BLaER1 treated with 17β-estradiol and CSF1 and Interleukin-3, amounts not matched to agents 10 nM and 100 nM (cell line): ENCODE measurements at regions not wholly inside any gene's neighbourhood (a gene's known extent, or its start where the extent isn't known, plus 50 kb on each side); places are given as distances from the start of the nearest gene placed in this dataset.

Experiments used
- H3K27ac ChIP-seq, 11 experiments: shearing (Covaris generic); formaldehyde crosslinking; 2 replicates each; pipeline ENCODE4 v1.8.1; 2022
- H3K27me3 ChIP-seq, 11 experiments: shearing (Covaris generic); formaldehyde crosslinking; 2 replicates each; pipeline ENCODE4 v1.8.1; 2022
- H3K36me3 ChIP-seq, 11 experiments: shearing (Covaris generic); formaldehyde crosslinking; 2 replicates each; pipeline ENCODE4 v1.8.1; 2022
- H3K4me1 ChIP-seq, 10 experiments: shearing (Covaris generic); formaldehyde crosslinking; 2 replicates each; pipeline ENCODE4 v1.8.1; 2022
- H3K4me2 ChIP-seq, 11 experiments: shearing (Covaris generic); formaldehyde crosslinking; 2 replicates each; pipeline ENCODE4 v1.8.1; 2022
- H3K4me3 ChIP-seq, 10 experiments: shearing (Covaris generic); formaldehyde crosslinking; 2 replicates each; pipeline ENCODE4 v1.8.1; 2022
- H3K9ac ChIP-seq, 11 experiments: shearing (Covaris generic); formaldehyde crosslinking; 2 replicates each; pipeline ENCODE4 v1.8.1; 2022
- H3K9me3 ChIP-seq, 11 experiments: shearing (Covaris generic); formaldehyde crosslinking; replicated peaks in 1 of 11; 2 replicates each; pipeline ENCODE4 v1.8.1; 2022
- H4K20me1 ChIP-seq, 11 experiments: shearing (Covaris generic); formaldehyde crosslinking; 2 replicates each; pipeline ENCODE4 v1.8.1; 2022
- Cebpa-rat ChIP-seq, 11 experiments: shearing (Covaris generic); IDR thresholded peaks; 2 replicates each; pipeline ENCODE4 v1.8.1; 2022

GRCh38 chr6:50467931-50468330, 245.4 kb upstream of the TFAP2D start:
- no peak for TF ChIP-seq Cebpa-rat (IDR thresholded peaks at IDR 0.05)
- no peak overlapping the region for H3K27ac ChIP-seq

GRCh38 chr6:50471041-50471440, 242.3 kb upstream of the TFAP2D start:
- Histone ChIP-seq H3K4me3 (no peak overlapping the region), H3K4me1 (no peaks in the 10 kb centered on the region), H3K4me2 (no peak overlapping the region), H3K9me3 (no peaks in the 10 kb centered on the region), H3K9ac (no peak overlapping the region), H4K20me1 (no peaks in the 10 kb centered on the region), H3K27me3 (no peaks in the 10 kb centered on the region), H3K36me3 (no peaks in the 10 kb centered on the region), H3K27ac (no peak overlapping the region)
- TF ChIP-seq Cebpa-rat (IDR thresholded peaks at IDR 0.05) = no peak

More at GRCh38 chr6:50467931-50468330, 245.4 kb upstream of the TFAP2D start:
- no peaks in the 10 kb centered on the region for H3K36me3 ChIP-seq
- H3K27me3 ChIP-seq = no peaks in the 10 kb centered on the region
- H3K9ac ChIP-seq = no peak overlapping the region
- H4K20me1 ChIP-seq = no peaks in the 10 kb centered on the region
- no peaks in the 10 kb centered on the region for H3K9me3 ChIP-seq
- H3K4me3 ChIP-seq = no peak overlapping the region
- H3K4me2 ChIP-seq = no peak overlapping the region
- H3K4me1 ChIP-seq = no peaks in the 10 kb centered on the region

GRCh38 chr6:50510361-50510760, 203.0 kb upstream of the TFAP2D start:
- Histone ChIP-seq H3K4me3 (no peak overlapping the region), H3K36me3 (no peaks in the 10 kb centered on the region), H3K9ac (no peak overlapping the region), H3K4me1 (no peaks in the 10 kb centered on the region), H3K9me3 (no peaks in the 10 kb centered on the region), H3K27ac (no peak overlapping the region), H4K20me1 (no peaks in the 10 kb centered on the region), H3K27me3 (no peaks in the 10 kb centered on the region), H3K4me2 (no peak overlapping the region)
- TF ChIP-seq Cebpa-rat (IDR thresholded peaks at IDR 0.05) = no peak

- no peak for TF ChIP-seq Cebpa-rat (IDR thresholded peaks at IDR 0.05)
- Histone ChIP-seq H4K20me1 (no peaks in the 10 kb centered on the region), H3K9me3 (no peaks in the 10 kb centered on the region), H3K36me3 (no peaks in the 10 kb centered on the region), H3K9ac (no peak overlapping the region), H3K4me3 (no peak overlapping the region), H3K4me1 (no peaks in the 10 kb centered on the region), H3K27me3 (no peaks in the 10 kb centered on the region), H3K4me2 (no peak overlapping the region), H3K27ac (no peak overlapping the region)
These were observed 192.7 kb upstream of the TFAP2D start for GRCh38 chr6:50520326-50521266.

- H3K4me3 ChIP-seq = no peak overlapping the region
- no peaks in the 10 kb centered on the region for H4K20me1 ChIP-seq
- no peak overlapping the region for H3K4me2 ChIP-seq
- H3K9ac ChIP-seq = no peak overlapping the region
- no peak overlapping the region for H3K27ac ChIP-seq
- H3K4me1 ChIP-seq = no peaks in the 10 kb centered on the region
- no peak for TF ChIP-seq Cebpa-rat (IDR thresholded peaks at IDR 0.05)
- no peaks in the 10 kb centered on the region for H3K36me3 ChIP-seq
- H3K27me3 ChIP-seq = no peaks in the 10 kb centered on the region
- no peaks in the 10 kb centered on the region for H3K9me3 ChIP-seq
These were observed 189.0 kb upstream of the TFAP2D start for GRCh38 chr6:50524341-50524740.

- Histone ChIP-seq H4K20me1 (no peaks in the 10 kb centered on the region), H3K9ac (no peak overlapping the region), H3K36me3 (no peaks in the 10 kb centered on the region), H3K4me3 (no peak overlapping the region), H3K4me2 (no peak overlapping the region), H3K27ac (no peak overlapping the region), H3K4me1 (no peaks in the 10 kb centered on the region), H3K27me3 (no peaks in the 10 kb centered on the region), H3K9me3 (no peaks in the 10 kb centered on the region)
- no peak for TF ChIP-seq Cebpa-rat (IDR thresholded peaks at IDR 0.05)
These were observed 185.3 kb upstream of the TFAP2D start for GRCh38 chr6:50527985-50528384.

- Histone ChIP-seq H3K4me1 (no peaks in the 10 kb centered on the region), H3K36me3 (no peaks in the 10 kb centered on the region), H3K27me3 (no peaks in the 10 kb centered on the region), H3K9ac (no peak overlapping the region), H4K20me1 (no peaks in the 10 kb centered on the region), H3K4me2 (no peak overlapping the region), H3K27ac (no peak overlapping the region), H3K4me3 (no peak overlapping the region), H3K9me3 (no peaks in the 10 kb centered on the region)
- no peak for TF ChIP-seq Cebpa-rat (IDR thresholded peaks at IDR 0.05)
These were observed 173.9 kb upstream of the TFAP2D start for GRCh38 chr6:50539447-50539846.

- no peaks in the 10 kb centered on the region for H3K36me3 ChIP-seq
- no peak overlapping the region for H3K4me2 ChIP-seq
- no peaks in the 10 kb centered on the region for H3K4me1 ChIP-seq
- no peaks in the 10 kb centered on the region for H4K20me1 ChIP-seq
- H3K9ac ChIP-seq = no peak overlapping the region
- TF ChIP-seq Cebpa-rat (IDR thresholded peaks at IDR 0.05) = no peak
- H3K27me3 ChIP-seq = no peaks in the 10 kb centered on the region
- no peak overlapping the region for H3K27ac ChIP-seq
- H3K4me3 ChIP-seq = no peak overlapping the region
- no peaks in the 10 kb centered on the region for H3K9me3 ChIP-seq
These were observed 171.4 kb upstream of the TFAP2D start for GRCh38 chr6:50541941-50542340.

- Histone ChIP-seq H3K4me3 (no peak overlapping the region), H3K9me3 (no peaks in the 10 kb centered on the region), H3K36me3 (no peaks in the 10 kb centered on the region), H3K9ac (no peak overlapping the region), H3K4me1 (no peaks in the 10 kb centered on the region), H3K4me2 (no peak overlapping the region), H3K27ac (no peak overlapping the region), H3K27me3 (no peaks in the 10 kb centered on the region), H4K20me1 (no peaks in the 10 kb centered on the region)
- TF ChIP-seq Cebpa-rat (IDR thresholded peaks at IDR 0.05) = no peak
These were observed 169.7 kb upstream of the TFAP2D start for GRCh38 chr6:50543666-50544065.

GRCh38 chr6:50549026-50549425, 164.3 kb upstream of the TFAP2D start:
- H3K4me1 ChIP-seq = no peaks in the 10 kb centered on the region
- H3K9ac ChIP-seq = no peak overlapping the region
- no peaks in the 10 kb centered on the region for H3K27me3 ChIP-seq
- H3K4me2 ChIP-seq = no peak overlapping the region
- no peak overlapping the region for H3K4me3 ChIP-seq
- H4K20me1 ChIP-seq = no peaks in the 10 kb centered on the region
- no peaks in the 10 kb centered on the region for H3K9me3 ChIP-seq
- no peaks in the 10 kb centered on the region for H3K36me3 ChIP-seq
- H3K27ac ChIP-seq = no peak overlapping the region
- TF ChIP-seq Cebpa-rat (IDR thresholded peaks at IDR 0.05) = no peak
